K562 (cell line): ENCODE measurements at regions not wholly inside any gene's neighbourhood (a gene's known extent, or its start where the extent isn't known, plus 50 kb on each side); places are given as distances from the start of the nearest gene placed in this dataset.

Experiments used
- ASH1L ChIP-seq: fragments of 450-650 bp; IDR thresholded peaks from 2 replicates; pipeline ENCODE4 v1.6.1; 2018; ENCODE audit warnings: borderline replicate concordance, mild to moderate bottlenecking, low read depth; ENCODE audit not compliant: partially characterized antibody
- LARP7 ChIP-seq: fragments of 450-650 bp; IDR thresholded peaks from 2 replicates; pipeline ENCODE4 v1.6.1; 2016
- MCM3 ChIP-seq: fragments of 450-650 bp; IDR thresholded peaks from 2 replicates; pipeline ENCODE4 v1.6.1; 2016
- MNT ChIP-seq, 2 experiments: fragments of 450-650 bp; conservative IDR thresholded peaks; 2 replicates each; pipeline ENCODE4 v1.6.1; 2017; ENCODE audit warnings: mild to moderate bottlenecking in 2 of 2, moderate library complexity in 2 of 2
- ZSCAN29 ChIP-seq: fragments of 450-650 bp; IDR thresholded peaks from 2 replicates; pipeline ENCODE4 v1.6.1; 2017
- TF ChIP-seq, protein P1 (sequence below): sonication (generic); formaldehyde crosslinking; IDR thresholded peaks from 2 replicates; pipeline ENCODE4 v1.8.0; 2023; ENCODE audit warnings: missing genetic modification reagents, mild to moderate bottlenecking, borderline replicate concordance

- TF ChIP-seq, protein P1, sequence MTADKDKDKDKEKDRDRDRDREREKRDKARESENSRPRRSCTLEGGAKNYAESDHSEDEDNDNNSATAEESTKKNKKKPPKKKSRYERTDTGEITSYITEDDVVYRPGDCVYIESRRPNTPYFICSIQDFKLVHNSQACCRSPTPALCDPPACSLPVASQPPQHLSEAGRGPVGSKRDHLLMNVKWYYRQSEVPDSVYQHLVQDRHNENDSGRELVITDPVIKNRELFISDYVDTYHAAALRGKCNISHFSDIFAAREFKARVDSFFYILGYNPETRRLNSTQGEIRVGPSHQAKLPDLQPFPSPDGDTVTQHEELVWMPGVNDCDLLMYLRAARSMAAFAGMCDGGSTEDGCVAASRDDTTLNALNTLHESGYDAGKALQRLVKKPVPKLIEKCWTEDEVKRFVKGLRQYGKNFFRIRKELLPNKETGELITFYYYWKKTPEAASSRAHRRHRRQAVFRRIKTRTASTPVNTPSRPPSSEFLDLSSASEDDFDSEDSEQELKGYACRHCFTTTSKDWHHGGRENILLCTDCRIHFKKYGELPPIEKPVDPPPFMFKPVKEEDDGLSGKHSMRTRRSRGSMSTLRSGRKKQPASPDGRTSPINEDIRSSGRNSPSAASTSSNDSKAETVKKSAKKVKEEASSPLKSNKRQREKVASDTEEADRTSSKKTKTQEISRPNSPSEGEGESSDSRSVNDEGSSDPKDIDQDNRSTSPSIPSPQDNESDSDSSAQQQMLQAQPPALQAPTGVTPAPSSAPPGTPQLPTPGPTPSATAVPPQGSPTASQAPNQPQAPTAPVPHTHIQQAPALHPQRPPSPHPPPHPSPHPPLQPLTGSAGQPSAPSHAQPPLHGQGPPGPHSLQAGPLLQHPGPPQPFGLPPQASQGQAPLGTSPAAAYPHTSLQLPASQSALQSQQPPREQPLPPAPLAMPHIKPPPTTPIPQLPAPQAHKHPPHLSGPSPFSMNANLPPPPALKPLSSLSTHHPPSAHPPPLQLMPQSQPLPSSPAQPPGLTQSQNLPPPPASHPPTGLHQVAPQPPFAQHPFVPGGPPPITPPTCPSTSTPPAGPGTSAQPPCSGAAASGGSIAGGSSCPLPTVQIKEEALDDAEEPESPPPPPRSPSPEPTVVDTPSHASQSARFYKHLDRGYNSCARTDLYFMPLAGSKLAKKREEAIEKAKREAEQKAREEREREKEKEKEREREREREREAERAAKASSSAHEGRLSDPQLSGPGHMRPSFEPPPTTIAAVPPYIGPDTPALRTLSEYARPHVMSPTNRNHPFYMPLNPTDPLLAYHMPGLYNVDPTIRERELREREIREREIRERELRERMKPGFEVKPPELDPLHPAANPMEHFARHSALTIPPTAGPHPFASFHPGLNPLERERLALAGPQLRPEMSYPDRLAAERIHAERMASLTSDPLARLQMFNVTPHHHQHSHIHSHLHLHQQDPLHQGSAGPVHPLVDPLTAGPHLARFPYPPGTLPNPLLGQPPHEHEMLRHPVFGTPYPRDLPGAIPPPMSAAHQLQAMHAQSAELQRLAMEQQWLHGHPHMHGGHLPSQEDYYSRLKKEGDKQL (CRISPR knock-in tag), result no peak
- no peak for TF ChIP-seq MNT (conservative IDR thresholded peaks at IDR 0.05)
- TF ChIP-seq ZSCAN29, result no peak
- TF ChIP-seq ASH1L, result no peak
- TF ChIP-seq LARP7, result no peak
- no peak for TF ChIP-seq MCM3
These were observed 88.6 kb downstream of the ADAMTS1 start (continued) for GRCh38 chr21:26756491-26757159.
